ENCODE measurements at regions not wholly inside any gene's neighbourhood (a gene's known extent, or its start where the extent isn't known, plus 50 kb on each side); places are given as distances from the start of the nearest gene placed in this dataset.
"Not testable (repeated sequence)": the region's sequence is repeated elsewhere in the genome, so short reads cannot be mapped to it uniquely, and the experiment has no call there.

DNA sequence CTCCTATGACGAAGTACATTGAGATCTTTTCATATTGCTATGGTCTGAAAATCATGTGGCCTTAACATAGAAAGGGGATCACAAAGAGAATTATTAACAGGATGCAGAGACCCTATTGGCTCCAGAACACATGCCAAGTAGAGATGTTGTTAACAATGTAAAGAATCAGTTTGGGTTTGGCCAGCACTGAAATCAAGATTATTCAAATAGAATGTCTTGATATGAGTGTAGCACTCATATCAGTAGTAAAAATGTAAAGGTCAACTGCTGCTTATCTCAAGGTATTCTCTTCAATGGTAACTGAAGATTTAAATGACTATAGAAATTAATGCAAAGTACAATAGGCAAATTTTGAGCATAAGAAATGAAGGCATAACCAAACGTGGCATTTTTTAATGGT, 262.8 kb downstream of the PTH2R start:
- H3K27ac ChIP-seq, result no peak overlapping the region
- TF ChIP-seq, protein P1, sequence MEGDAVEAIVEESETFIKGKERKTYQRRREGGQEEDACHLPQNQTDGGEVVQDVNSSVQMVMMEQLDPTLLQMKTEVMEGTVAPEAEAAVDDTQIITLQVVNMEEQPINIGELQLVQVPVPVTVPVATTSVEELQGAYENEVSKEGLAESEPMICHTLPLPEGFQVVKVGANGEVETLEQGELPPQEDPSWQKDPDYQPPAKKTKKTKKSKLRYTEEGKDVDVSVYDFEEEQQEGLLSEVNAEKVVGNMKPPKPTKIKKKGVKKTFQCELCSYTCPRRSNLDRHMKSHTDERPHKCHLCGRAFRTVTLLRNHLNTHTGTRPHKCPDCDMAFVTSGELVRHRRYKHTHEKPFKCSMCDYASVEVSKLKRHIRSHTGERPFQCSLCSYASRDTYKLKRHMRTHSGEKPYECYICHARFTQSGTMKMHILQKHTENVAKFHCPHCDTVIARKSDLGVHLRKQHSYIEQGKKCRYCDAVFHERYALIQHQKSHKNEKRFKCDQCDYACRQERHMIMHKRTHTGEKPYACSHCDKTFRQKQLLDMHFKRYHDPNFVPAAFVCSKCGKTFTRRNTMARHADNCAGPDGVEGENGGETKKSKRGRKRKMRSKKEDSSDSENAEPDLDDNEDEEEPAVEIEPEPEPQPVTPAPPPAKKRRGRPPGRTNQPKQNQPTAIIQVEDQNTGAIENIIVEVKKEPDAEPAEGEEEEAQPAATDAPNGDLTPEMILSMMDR (conservative IDR thresholded peaks at IDR 0.05), result no peak

DNA sequence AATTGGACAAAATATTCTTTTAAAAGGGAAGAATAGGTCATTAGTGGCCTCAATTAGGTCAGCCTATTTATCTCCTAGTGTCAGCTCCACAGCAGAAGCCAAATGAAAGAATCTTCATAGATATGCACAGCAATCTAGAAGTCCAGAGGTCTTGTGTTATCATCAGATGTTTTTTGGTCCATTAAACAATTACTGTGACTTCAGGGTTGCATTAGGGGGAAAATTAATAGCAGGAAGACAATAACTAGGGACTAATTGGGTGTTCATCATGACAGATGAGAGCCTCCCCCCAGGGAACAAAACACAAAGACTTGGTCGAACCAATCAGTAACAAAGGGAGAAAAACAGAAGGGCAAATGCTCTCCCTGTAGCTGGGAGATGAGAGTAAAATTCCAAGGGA, 264.7 kb downstream of the PTH2R start:
- TF ChIP-seq, protein P1 (conservative IDR thresholded peaks at IDR 0.05), result no peak
- H3K27ac ChIP-seq, result no peak overlapping the region

DNA sequence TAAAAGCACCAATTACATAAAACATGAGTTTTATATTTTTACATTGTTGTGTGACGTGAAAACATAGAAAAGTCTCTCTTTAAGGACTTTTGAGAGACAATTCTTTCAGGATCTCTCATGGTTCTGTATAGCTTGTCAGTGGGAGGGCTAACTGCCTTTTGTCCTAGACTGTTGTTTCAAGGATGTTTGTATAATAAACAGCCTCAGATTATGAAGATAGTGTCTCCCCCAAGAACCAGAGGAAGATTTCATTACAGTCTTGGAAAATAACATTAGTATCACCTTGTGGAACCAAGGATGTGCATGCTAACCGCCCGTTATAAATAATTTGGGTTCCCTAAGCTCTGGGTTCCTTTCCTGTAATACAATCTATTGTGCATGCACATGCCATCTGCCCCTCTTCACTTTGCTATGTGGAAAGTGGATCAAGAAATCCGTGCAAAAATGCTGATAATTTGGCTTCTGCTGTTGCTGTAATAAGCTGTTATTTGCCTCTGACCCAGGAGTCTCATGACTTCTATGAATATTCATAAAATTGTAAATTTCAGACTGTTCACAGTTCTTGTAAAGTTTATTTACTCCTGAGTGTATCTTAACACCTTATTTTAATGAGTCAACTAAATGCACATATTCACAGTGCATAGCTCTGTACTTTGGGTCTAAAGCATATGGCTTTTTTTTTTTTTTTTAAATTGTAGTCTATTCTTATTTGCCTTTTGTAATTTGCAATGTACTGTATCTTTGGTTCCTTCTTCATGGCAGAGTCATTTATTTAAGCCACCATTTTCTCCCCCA, 265.5 kb downstream of the PTH2R start:
- TF ChIP-seq, protein P1 (conservative IDR thresholded peaks at IDR 0.05), result no peak
- H3K27ac ChIP-seq, result no peak overlapping the region

DNA sequence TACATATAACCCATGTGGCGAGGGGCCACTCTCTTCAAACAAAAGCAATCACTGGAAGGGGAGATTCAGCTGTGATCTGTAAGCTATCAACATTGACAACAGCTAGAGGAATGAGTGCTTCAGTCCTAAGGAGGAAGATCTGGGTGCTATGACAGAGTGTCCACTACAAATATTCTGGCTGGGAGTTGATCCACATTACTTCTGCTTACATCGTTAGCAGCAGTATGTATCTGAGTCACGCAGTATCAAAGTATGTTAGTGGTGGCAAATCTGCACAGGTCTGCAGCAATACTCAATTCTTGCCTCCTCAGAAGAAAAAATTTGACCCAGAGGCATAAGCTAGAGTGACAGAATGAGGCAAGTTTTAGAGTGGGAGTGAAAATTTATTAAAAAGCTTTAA, 267.0 kb downstream of the PTH2R start:
- no peak overlapping the region for H3K27ac ChIP-seq
- TF ChIP-seq, protein P1 (conservative IDR thresholded peaks at IDR 0.05), result no peak

DNA sequence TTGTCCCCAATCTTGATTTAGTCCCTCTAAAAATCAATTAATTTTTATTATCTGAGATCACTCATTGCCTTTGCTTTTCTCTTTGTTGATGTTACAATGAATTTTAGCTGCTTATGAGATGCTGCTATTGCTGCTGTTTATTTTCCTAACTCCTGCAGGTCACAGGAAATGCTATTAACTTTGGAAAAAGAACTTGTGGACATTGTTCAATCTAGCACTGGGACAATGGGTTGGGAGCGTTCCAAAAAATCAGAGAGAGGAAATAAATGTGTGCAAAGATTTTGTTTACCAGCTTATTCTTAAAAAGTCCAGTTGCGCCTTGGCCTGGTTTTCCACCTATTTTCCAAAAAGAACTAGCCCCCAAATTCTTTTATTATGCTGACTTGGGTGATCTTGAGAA, 268.3 kb downstream of the PTH2R start:
- no peak overlapping the region for H3K27ac ChIP-seq
- TF ChIP-seq, protein P1 (conservative IDR thresholded peaks at IDR 0.05), result no peak

DNA sequence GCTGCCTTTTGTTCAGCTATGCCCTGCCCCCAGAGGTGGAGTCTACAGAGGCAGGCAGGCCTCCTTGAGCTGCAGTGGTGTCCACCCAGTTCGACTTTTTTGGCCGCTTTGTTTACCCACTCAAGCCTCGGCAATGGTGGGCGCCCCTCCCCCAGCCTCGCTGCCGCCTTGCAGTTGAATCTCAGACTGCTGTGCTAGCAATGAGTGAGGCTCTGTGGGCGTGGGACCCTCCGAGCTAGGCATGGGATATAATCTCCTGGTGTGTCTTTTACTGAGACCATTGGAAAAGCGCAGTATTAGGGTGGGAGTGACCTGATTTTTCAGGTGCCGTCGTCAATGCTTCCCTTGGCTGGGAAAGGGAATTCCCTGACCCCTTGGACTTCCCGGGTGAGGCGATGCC, 279.3 kb downstream of the PTH2R start:
- not testable (repeated sequence) for H3K27ac ChIP-seq

DNA sequence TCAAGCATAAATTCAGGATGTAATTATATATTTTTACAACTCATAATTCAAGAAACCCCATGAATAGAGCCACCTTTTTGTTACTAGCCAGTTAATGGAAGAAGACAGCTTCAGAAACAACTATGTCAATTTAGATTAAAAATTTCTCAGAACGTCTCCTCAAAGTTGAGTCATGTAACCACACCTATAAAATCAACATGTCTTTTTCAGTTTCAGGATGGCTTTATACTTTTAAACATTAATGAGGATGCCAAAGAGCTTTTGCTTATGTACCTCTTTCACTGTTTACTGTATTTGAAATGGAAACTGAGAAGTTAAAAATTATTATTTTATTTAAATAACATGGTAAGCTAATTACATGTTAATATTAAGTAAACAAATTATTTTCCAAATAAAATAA, 280.1 kb downstream of the PTH2R start:
- TF ChIP-seq, protein P1 (conservative IDR thresholded peaks at IDR 0.05), result no peak
- no peak overlapping the region for H3K27ac ChIP-seq

DNA sequence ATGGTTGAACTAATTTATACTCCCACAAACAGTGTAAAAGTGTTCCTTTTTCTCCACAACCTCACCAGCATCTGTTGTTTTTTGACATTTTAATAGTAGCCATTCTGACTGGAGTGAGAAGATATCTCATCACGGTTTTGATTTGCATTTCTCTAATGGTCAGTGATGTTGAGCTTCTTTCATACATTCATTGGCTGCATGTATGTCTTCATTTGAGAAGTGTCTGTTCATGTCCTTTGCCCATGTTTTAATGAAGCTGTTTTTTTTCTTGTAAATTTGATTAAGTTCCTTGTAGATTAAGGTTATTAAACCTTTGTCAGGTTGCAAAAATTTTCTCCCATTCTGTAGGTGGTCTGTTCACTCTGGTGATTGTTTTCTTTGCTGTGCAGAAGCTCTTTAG, 281.1 kb downstream of the PTH2R start:
- not testable (repeated sequence) for H3K27ac ChIP-seq

DNA sequence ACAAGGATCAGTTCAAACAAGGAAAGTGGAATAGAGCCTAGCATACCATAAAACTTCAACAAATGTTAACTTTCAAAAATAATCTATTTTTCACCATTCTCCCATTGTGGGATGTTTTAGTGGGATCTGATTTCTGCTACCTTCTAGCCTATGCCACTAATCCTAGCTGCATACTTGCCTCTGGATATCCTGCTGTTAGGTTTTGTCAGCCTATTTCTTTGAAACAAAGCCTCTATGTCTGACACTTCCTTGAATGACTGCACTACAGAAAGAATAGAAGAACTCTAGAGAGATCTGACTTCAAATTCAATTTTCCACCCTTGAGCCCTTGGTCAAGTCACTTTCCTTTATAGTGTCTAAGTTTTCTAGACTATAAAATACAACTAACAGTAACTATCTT, 291.5 kb downstream of the PTH2R start:
- no peak overlapping the region for H3K27ac ChIP-seq
- TF ChIP-seq, protein P1 (conservative IDR thresholded peaks at IDR 0.05), result no peak

Data from VCaP (cell line).